ENCODE measurements at regions not wholly inside any gene's neighbourhood (a gene's known extent, or its start where the extent isn't known, plus 50 kb on each side); places are given as distances from the start of the nearest gene placed in this dataset.

- TF ChIP-seq CTCF (IDR thresholded peaks at IDR 0.05) = no peak
- Histone ChIP-seq H3K4me3 (no peak overlapping the region), H3K4me1 (no peaks in the 10 kb centered on the region), H3K9me3 (no peaks in the 10 kb centered on the region), H3K27ac (no peak overlapping the region), H3K27me3 (ENCODE audit: low read depth) (no peaks in the 10 kb centered on the region), H3K36me3 (no peaks in the 10 kb centered on the region)
- peak; percentile 55 to 59 for ATAC-seq
- no peak for DNase-seq
- intact Hi-C loops (cut with DNase I) = no loop called here
Observed at GRCh38 chr11:105220121-105220520, 80.6 kb upstream of the CARD18 start.

GRCh38 chr11:105219670-105220069 lies 80.1 kb upstream of the CARD18 start:
- no peaks in the 10 kb centered on the region for H3K27me3 ChIP-seq (ENCODE audit: low read depth)

GRCh38 chr11:105219269-105219668 lies 79.7 kb upstream of the CARD18 start:
- no peak overlapping the region for H3K27ac ChIP-seq
- intact Hi-C loops (cut with DNase I) = no loop called here
- no peak for ATAC-seq

More at GRCh38 chr11:105219670-105220069, 80.1 kb upstream of the CARD18 start:
- DNase-seq (no peak), ATAC-seq (no peak)
- Histone ChIP-seq H3K27ac (no peak overlapping the region), H3K9me3 (no peaks in the 10 kb centered on the region), H3K4me1 (no peaks in the 10 kb centered on the region), H3K36me3 (no peaks in the 10 kb centered on the region), H3K4me3 (no peak overlapping the region)
- intact Hi-C loops (cut with DNase I) = no loop called here
- no peak for TF ChIP-seq CTCF (IDR thresholded peaks at IDR 0.05)

GRCh38 chr11:105215528-105215927 lies 76.0 kb upstream of the CARD18 start:
- H3K27me3 ChIP-seq (ENCODE audit: low read depth) = no peaks in the 10 kb centered on the region
- no peaks in the 10 kb centered on the region for H3K36me3 ChIP-seq
- intact Hi-C loops (cut with DNase I) = no loop called here
- H3K4me3 ChIP-seq = no peak overlapping the region
- no peak overlapping the region for H3K27ac ChIP-seq
- TF ChIP-seq CTCF (IDR thresholded peaks at IDR 0.05) = no peak
- ATAC-seq (no peak), DNase-seq (no peak)
- no peaks in the 10 kb centered on the region for H3K9me3 ChIP-seq
- H3K4me1 ChIP-seq = no peaks in the 10 kb centered on the region

More at GRCh38 chr11:105219269-105219668, 79.7 kb upstream of the CARD18 start:
- H3K4me1 ChIP-seq = no peaks in the 10 kb centered on the region
- no peaks in the 10 kb centered on the region for H3K36me3 ChIP-seq
- H3K4me3 ChIP-seq = no peak overlapping the region
- no peak for TF ChIP-seq CTCF (IDR thresholded peaks at IDR 0.05)
- no peaks in the 10 kb centered on the region for H3K27me3 ChIP-seq (ENCODE audit: low read depth)
- DNase-seq = no peak
- no peaks in the 10 kb centered on the region for H3K9me3 ChIP-seq

- H3K9me3 ChIP-seq = no peaks in the 10 kb centered on the region
- no peak for DNase-seq
- H3K4me3 ChIP-seq = no peak overlapping the region
- TF ChIP-seq CTCF (IDR thresholded peaks at IDR 0.05) = no peak
- no peaks in the 10 kb centered on the region for H3K27me3 ChIP-seq (ENCODE audit: low read depth)
- intact Hi-C loops (cut with DNase I) = no loop called here
- H3K4me1 ChIP-seq = no peaks in the 10 kb centered on the region
- H3K27ac ChIP-seq = no peak overlapping the region
- ATAC-seq = no peak
- H3K36me3 ChIP-seq = no peaks in the 10 kb centered on the region
Observed at GRCh38 chr11:105211806-105212554, 72.4 kb upstream of the CARD18 start.

Measured in lower lobe of right lung (tissue), 2 donors.